ENCODE measurements at regions not wholly inside any gene's neighbourhood (a gene's known extent, or its start where the extent isn't known, plus 50 kb on each side); places are given as distances from the start of the nearest gene placed in this dataset.

DNA sequence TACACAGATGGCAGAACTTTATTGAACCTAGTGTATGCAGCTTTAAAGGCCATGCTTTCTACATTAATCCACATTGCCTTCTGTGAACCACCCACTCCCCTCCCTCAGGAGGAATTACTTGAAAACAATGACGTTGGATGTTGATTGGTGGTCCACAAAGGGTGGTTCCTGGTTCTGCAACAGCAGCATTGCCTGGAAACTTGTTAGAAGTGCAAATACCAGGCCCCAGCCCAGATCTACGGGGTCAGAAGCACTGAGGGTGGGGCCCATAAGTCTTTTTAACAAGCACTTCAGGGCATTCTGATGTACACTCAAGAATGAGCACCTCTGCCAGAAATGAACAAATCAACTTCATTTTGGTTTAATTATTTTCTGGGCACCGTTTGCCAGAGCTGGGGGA, 91.0 kb downstream of the ISX start:
- Histone ChIP-seq H3K56ac (ENCODE audit: insufficient read length, low read depth, low read length) (no peak overlapping the region), H4K20me1 (ENCODE audit: control insufficient read depth, insufficient read depth, insufficient read length) (no peaks in the 10 kb centered on the region), H3K79me2 (ENCODE audit: insufficient read depth, low read length) (no peaks in the 10 kb centered on the region), H3K27ac (ENCODE audit: insufficient read length, low read depth, low read length) (no peak overlapping the region), H3K4me2 (ENCODE audit: insufficient read depth, insufficient read length, low read length) (no peak overlapping the region), H3K18ac (ENCODE audit: insufficient read length, low read depth, low read length) (no peak overlapping the region), H2AK5ac (ENCODE audit: insufficient read length, low read length) (no peak overlapping the region), H3K79me1 (ENCODE audit: insufficient read depth, low read depth, low read length, poor library complexity, severe bottlenecking) (no peaks in the 10 kb centered on the region), H2AFZ (ENCODE audit: low read length) (no peak overlapping the region), H3K4ac (ENCODE audit: low read depth, low read length) (no peak overlapping the region), H2BK12ac (ENCODE audit: insufficient read length, low read depth, low read length) (no peak overlapping the region), H2BK120ac (ENCODE audit: low read depth, low read length, poor library complexity, severe bottlenecking) (no peak overlapping the region), H3T11ph (ENCODE audit: low read length) (no peak overlapping the region), H3K23me2 (ENCODE audit: insufficient read length, low read depth, low read length, poor library complexity, severe bottlenecking) (no peaks in the 10 kb centered on the region), H2BK20ac (ENCODE audit: low read depth, low read length, poor library complexity, severe bottlenecking) (no peak overlapping the region), H4K91ac (ENCODE audit: insufficient read length, low read depth, low read length) (no peak overlapping the region), H3K4me1 (ENCODE audit: insufficient read depth, low read length) (peaks cover 2% of the 10 kb centered on the region; the same call in 1 of the 2 replicates), H3K23ac (ENCODE audit: insufficient read length, low read depth, low read length) (no peak overlapping the region), H3K9ac (ENCODE audit: extremely low read depth, insufficient read length, low read length) (no peak overlapping the region), H4K8ac (replicated peaks; ENCODE audit: insufficient read length, low read depth, low read length) (no peak overlapping the region), H2BK15ac (ENCODE audit: low read depth, low read length) (no peak overlapping the region), H3K9me3 (ENCODE audit: control insufficient read depth, low read depth, low read length) (no peaks in the 10 kb centered on the region), H3K14ac (ENCODE audit: insufficient read depth, low read length) (no peak overlapping the region), H2BK5ac (ENCODE audit: insufficient read length, low read length) (no peak overlapping the region), H4K5ac (ENCODE audit: insufficient read length, low read depth, low read length) (no peak overlapping the region), H3K27me3 (ENCODE audit: insufficient read depth, low read length) (no peaks in the 10 kb centered on the region)
- TF ChIP-seq, protein P1, sequence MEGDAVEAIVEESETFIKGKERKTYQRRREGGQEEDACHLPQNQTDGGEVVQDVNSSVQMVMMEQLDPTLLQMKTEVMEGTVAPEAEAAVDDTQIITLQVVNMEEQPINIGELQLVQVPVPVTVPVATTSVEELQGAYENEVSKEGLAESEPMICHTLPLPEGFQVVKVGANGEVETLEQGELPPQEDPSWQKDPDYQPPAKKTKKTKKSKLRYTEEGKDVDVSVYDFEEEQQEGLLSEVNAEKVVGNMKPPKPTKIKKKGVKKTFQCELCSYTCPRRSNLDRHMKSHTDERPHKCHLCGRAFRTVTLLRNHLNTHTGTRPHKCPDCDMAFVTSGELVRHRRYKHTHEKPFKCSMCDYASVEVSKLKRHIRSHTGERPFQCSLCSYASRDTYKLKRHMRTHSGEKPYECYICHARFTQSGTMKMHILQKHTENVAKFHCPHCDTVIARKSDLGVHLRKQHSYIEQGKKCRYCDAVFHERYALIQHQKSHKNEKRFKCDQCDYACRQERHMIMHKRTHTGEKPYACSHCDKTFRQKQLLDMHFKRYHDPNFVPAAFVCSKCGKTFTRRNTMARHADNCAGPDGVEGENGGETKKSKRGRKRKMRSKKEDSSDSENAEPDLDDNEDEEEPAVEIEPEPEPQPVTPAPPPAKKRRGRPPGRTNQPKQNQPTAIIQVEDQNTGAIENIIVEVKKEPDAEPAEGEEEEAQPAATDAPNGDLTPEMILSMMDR (conservative IDR thresholded peaks at IDR 0.05) = no peak
- peaks cover 26 to 37% of the 10 kb centered on the region in 2 experiments for H3K4me1 Mint-ChIP-seq
- H3K27ac Mint-ChIP-seq = no peak overlapping the region
- no CpG with 5 or more reads among the region's 3 CpGs for WGBS (ENCODE audit: extremely low coverage, insufficient read length, low lambda C conversion rate)
- peaks cover 19% of the 10 kb centered on the region for H3K27me3 Mint-ChIP-seq (ENCODE audit: low read depth)
- DNase-seq = no peak
- 0 out of 5 replicates have a peak, but pooled peaks cover 0 to 2% of the 10 kb centered on the region in 2 experiments for H3K9me3 Mint-ChIP-seq
- H3K36me3 Mint-ChIP-seq (ENCODE audit: insufficient read depth in 1 of 3, low read depth in 3 of 3) = no peaks in the 10 kb centered on the region
- no peak overlapping the region; a peak in 1 of 5 replicates for H3K4me3 Mint-ChIP-seq
